ENCODE measurements at regions not wholly inside any gene's neighbourhood (a gene's known extent, or its start where the extent isn't known, plus 50 kb on each side); places are given as distances from the start of the nearest gene placed in this dataset.

- DNase-seq (ENCODE audit: low spot score) = no peak
Measured at GRCh38 chr4:71932941-71933340, 98.9 kb upstream of the NPFFR2 start.

GRCh38 chr4:71938776-71939175 is 93.0 kb upstream of the NPFFR2 start:
- no peak for DNase-seq (ENCODE audit: low spot score)

- peak; percentile 14 for DNase-seq (ENCODE audit: low spot score)
Measured at GRCh38 chr4:71941001-71941400, 90.8 kb upstream of the NPFFR2 start.

- DNase-seq (ENCODE audit: low spot score) = no peak
Measured at GRCh38 chr4:71944956-71945355, 86.8 kb upstream of the NPFFR2 start.

- no peak for DNase-seq (ENCODE audit: low spot score)
Measured at GRCh38 chr4:71945791-71946190, 86.0 kb upstream of the NPFFR2 start.

- no peak for DNase-seq (ENCODE audit: low spot score)
Measured at GRCh38 chr4:71958978-71959377, 72.8 kb upstream of the NPFFR2 start.

GRCh38 chr4:71962622-71963264 is 69.1 kb upstream of the NPFFR2 start:
- DNase-seq (ENCODE audit: low spot score) = no peak

- DNase-seq (ENCODE audit: low spot score) = no peak
Measured at GRCh38 chr4:71974681-71975080, 57.1 kb upstream of the NPFFR2 start.

GRCh38 chr4:71976523-71976922 is 55.3 kb upstream of the NPFFR2 start:
- DNase-seq (ENCODE audit: low spot score) = no peak

- DNase-seq (ENCODE audit: low spot score) = no peak
Measured at GRCh38 chr4:71978210-71978835, 53.5 kb upstream of the NPFFR2 start.

- DNase-seq (ENCODE audit: low spot score) = no peak
Measured at GRCh38 chr4:71980976-71981375, 50.8 kb upstream of the NPFFR2 start.
